ENCODE measurements at regions not wholly inside any gene's neighbourhood (a gene's known extent, or its start where the extent isn't known, plus 50 kb on each side); places are given as distances from the start of the nearest gene placed in this dataset.

GRCh38 chr16:5790512-5790911, 692.9 kb upstream of the EEF2KMT start:
- no peaks in the 10 kb centered on the region for H3K9me3 ChIP-seq
- no peak for TF ChIP-seq CTCF (IDR thresholded peaks at IDR 0.05)
- H3K27me3 ChIP-seq: no peaks in the 10 kb centered on the region
- DNase-seq (ENCODE audit: low spot score): no peak
- H3K36me3 ChIP-seq: no peaks in the 10 kb centered on the region
- no peak overlapping the region for H3K27ac ChIP-seq
- no peaks in the 10 kb centered on the region for H3K4me1 ChIP-seq
- H3K4me3 ChIP-seq: no peak overlapping the region

DNA sequence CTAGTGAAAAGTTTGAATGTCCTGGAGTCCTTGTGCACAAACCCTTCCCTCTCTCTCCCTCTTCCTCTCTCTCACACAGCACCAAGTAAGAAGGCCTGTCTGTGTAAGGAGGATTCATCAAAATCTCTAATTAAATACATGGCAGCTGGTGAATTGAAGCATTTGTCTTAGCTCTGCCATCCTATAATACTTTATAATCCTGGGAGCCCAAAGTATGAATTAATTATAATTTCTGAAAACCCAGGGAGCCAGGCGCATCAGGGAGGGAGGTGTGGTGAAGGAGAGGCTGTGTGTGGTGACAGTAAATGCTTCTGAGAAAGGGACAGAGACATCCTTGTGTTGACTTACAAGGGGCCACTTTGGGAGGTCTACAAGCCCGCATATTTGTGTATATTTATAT, 691.4 kb upstream of the EEF2KMT start:
- no peak for DNase-seq (ENCODE audit: low spot score)
- no peaks in the 10 kb centered on the region for H3K36me3 ChIP-seq

DNA sequence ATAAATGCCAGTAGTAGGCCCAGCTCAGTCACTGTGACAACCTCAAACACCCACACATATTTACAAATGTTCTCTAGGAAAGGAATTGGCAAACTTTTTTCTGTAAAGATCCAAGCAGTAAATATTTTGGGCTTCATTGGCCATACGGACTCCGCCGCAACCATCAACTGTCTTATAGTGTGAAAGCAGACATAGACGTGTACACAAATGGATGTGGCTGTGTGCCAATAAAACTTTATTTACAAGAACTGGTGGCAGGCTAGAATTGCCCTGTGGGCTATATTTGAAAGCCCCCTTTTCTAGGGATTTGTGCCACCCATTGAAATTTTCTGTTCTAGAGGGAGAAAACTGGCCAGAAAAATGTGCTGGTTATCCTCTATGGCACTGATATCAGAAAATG, 683.8 kb upstream of the EEF2KMT start:
- H3K36me3 ChIP-seq: no peaks in the 10 kb centered on the region
- H3K4me1 ChIP-seq: no peaks in the 10 kb centered on the region
- DNase-seq (ENCODE audit: low spot score): no peak

More for the DNA sequence above, 691.4 kb upstream of the EEF2KMT start:
- no peak for TF ChIP-seq CTCF (IDR thresholded peaks at IDR 0.05)
- no peak overlapping the region for H3K27ac ChIP-seq
- no peaks in the 10 kb centered on the region for H3K4me1 ChIP-seq
- H3K27me3 ChIP-seq: no peaks in the 10 kb centered on the region
- H3K9me3 ChIP-seq: no peaks in the 10 kb centered on the region
- no peak overlapping the region for H3K4me3 ChIP-seq

GRCh38 chr16:5776876-5777275, 679.3 kb upstream of the EEF2KMT start:
- Histone ChIP-seq H3K27me3 (no peaks in the 10 kb centered on the region), H3K36me3 (no peaks in the 10 kb centered on the region), H3K4me1 (no peaks in the 10 kb centered on the region), H3K4me3 (no peak overlapping the region), H3K27ac (no peak overlapping the region), H3K9me3 (no peaks in the 10 kb centered on the region)
- DNase-seq (ENCODE audit: low spot score): no peak
- TF ChIP-seq CTCF (IDR thresholded peaks at IDR 0.05): no peak

More for the DNA sequence above, 683.8 kb upstream of the EEF2KMT start:
- no peak for TF ChIP-seq CTCF (IDR thresholded peaks at IDR 0.05)
- Histone ChIP-seq H3K27me3 (no peaks in the 10 kb centered on the region), H3K27ac (no peak overlapping the region), H3K9me3 (no peaks in the 10 kb centered on the region), H3K4me3 (no peak overlapping the region)

DNA sequence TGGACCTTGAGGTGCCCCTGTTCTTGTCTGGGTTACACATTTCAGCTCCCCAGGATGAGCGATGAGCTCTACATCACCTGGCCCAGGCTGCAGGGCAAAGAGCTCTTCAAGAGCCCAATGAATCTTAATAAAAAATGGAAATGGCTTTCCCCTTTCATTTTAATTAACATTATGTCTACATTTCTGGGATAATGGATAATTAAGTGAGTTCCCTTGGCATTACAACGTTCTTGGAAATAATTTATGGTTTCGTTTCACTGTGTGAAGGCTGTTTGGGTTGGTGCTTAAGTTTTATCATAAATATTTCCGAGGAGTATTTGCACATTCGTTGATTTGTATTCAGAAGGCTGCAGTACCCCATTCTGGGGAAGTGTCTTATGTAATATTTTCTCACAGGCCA, 678.3 kb upstream of the EEF2KMT start:
- TF ChIP-seq CTCF (IDR thresholded peaks at IDR 0.05): no peak
- Histone ChIP-seq H3K27me3 (no peaks in the 10 kb centered on the region), H3K9me3 (no peaks in the 10 kb centered on the region), H3K27ac (no peak overlapping the region), H3K4me1 (no peaks in the 10 kb centered on the region), H3K4me3 (no peak overlapping the region), H3K36me3 (no peaks in the 10 kb centered on the region)
- no peak for DNase-seq (ENCODE audit: low spot score)

GRCh38 chr16:5770118-5770517, 672.5 kb upstream of the EEF2KMT start:
- H3K36me3 ChIP-seq: no peaks in the 10 kb centered on the region
- no peaks in the 10 kb centered on the region for H3K9me3 ChIP-seq
- no peaks in the 10 kb centered on the region for H3K4me1 ChIP-seq
- H3K27me3 ChIP-seq: no peaks in the 10 kb centered on the region
- no peak for DNase-seq (ENCODE audit: low spot score)
- no peak overlapping the region for H3K27ac ChIP-seq
- H3K4me3 ChIP-seq: no peak overlapping the region
- no peak for TF ChIP-seq CTCF (IDR thresholded peaks at IDR 0.05)

Data from right atrium auricular region (tissue), 2 donors.